ENCODE measurements at regions not wholly inside any gene's neighbourhood (a gene's known extent, or its start where the extent isn't known, plus 50 kb on each side); places are given as distances from the start of the nearest gene placed in this dataset.

GRCh38 chr4:1576304-1576960 lies 107.7 kb downstream of the FAM53A start:
- Histone ChIP-seq H3K4me3 (replicated peaks; ENCODE audit: low read depth, low read length) (no peak overlapping the region), H3K27me3 (replicated peaks; ENCODE audit: control insufficient read depth, insufficient read depth, low read length) (no peaks in the 10 kb centered on the region), H3K36me3 (ENCODE audit: control insufficient read depth, insufficient read depth, low read length) (no peaks in the 10 kb centered on the region)
- no peak for TF ChIP-seq CTCF (IDR thresholded peaks at IDR 0.05; ENCODE audit: insufficient read depth, low read length, poor library complexity, severe bottlenecking)
- no peak for DNase-seq (ENCODE audit: extremely low read depth, insufficient read length)

GRCh38 chr4:1575418-1576303 lies 108.5 kb downstream of the FAM53A start:
- Histone ChIP-seq H3K4me3 (replicated peaks; ENCODE audit: low read depth, low read length) (no peak overlapping the region), H3K36me3 (ENCODE audit: control insufficient read depth, insufficient read depth, low read length) (no peaks in the 10 kb centered on the region), H3K27me3 (replicated peaks; ENCODE audit: control insufficient read depth, insufficient read depth, low read length) (no peaks in the 10 kb centered on the region)
- no peak for TF ChIP-seq CTCF (IDR thresholded peaks at IDR 0.05; ENCODE audit: insufficient read depth, low read length, poor library complexity, severe bottlenecking)
- DNase-seq (ENCODE audit: extremely low read depth, insufficient read length): no peak

GRCh38 chr4:1574601-1575417 lies 109.3 kb downstream of the FAM53A start:
- DNase-seq (ENCODE audit: extremely low read depth, insufficient read length): no peak
- H3K4me3 ChIP-seq (replicated peaks; ENCODE audit: low read depth, low read length): no peak overlapping the region
- H3K27me3 ChIP-seq (replicated peaks; ENCODE audit: control insufficient read depth, insufficient read depth, low read length): no peaks in the 10 kb centered on the region; the same call in 1 of the 2 replicates
- TF ChIP-seq CTCF (IDR thresholded peaks at IDR 0.05; ENCODE audit: insufficient read depth, low read length, poor library complexity, severe bottlenecking): no peak
- no peaks in the 10 kb centered on the region for H3K36me3 ChIP-seq (ENCODE audit: control insufficient read depth, insufficient read depth, low read length)

- no peaks in the 10 kb centered on the region for H3K36me3 ChIP-seq (ENCODE audit: control insufficient read depth, insufficient read depth, low read length)
- no peak for DNase-seq (ENCODE audit: extremely low read depth, insufficient read length)
- H3K27me3 ChIP-seq (replicated peaks; ENCODE audit: control insufficient read depth, insufficient read depth, low read length): no peaks in the 10 kb centered on the region; the same call in 1 of the 2 replicates
- TF ChIP-seq CTCF (IDR thresholded peaks at IDR 0.05; ENCODE audit: insufficient read depth, low read length, poor library complexity, severe bottlenecking): no peak
- H3K4me3 ChIP-seq (replicated peaks; ENCODE audit: low read depth, low read length): no peak overlapping the region
These were observed 110.2 kb downstream of the FAM53A start for GRCh38 chr4:1573830-1574459.

- H3K36me3 ChIP-seq (ENCODE audit: control insufficient read depth, insufficient read depth, low read length): no peaks in the 10 kb centered on the region
- no peak overlapping the region for H3K4me3 ChIP-seq (replicated peaks; ENCODE audit: low read depth, low read length)
- no peak for DNase-seq (ENCODE audit: extremely low read depth, insufficient read length)
- TF ChIP-seq CTCF (IDR thresholded peaks at IDR 0.05; ENCODE audit: insufficient read depth, low read length, poor library complexity, severe bottlenecking): no peak
- no peaks in the 10 kb centered on the region; the same call in 1 of the 2 replicates for H3K27me3 ChIP-seq (replicated peaks; ENCODE audit: control insufficient read depth, insufficient read depth, low read length)
These were observed 111.0 kb downstream of the FAM53A start for GRCh38 chr4:1572964-1573720.
